ENCODE measurements at regions not wholly inside any gene's neighbourhood (a gene's known extent, or its start where the extent isn't known, plus 50 kb on each side); places are given as distances from the start of the nearest gene placed in this dataset.
"Not testable (repeated sequence)": the region's sequence is repeated elsewhere in the genome, so short reads cannot be mapped to it uniquely, and the experiment has no call there.

- no peak for DNase-seq (ENCODE audit: low read depth in 2 of 2, low spot score in 1 of 2)
These were observed 251.5 kb upstream of the MEX3C start for GRCh38 chr18:51448949-51449348.

- DNase-seq (ENCODE audit: low read depth in 2 of 2, low spot score in 1 of 2): no peak
These were observed 256.1 kb upstream of the MEX3C start for GRCh38 chr18:51453594-51453993.

GRCh38 chr18:51458861-51459260 lies 261.4 kb upstream of the MEX3C start:
- DNase-seq (ENCODE audit: low read depth in 2 of 2, low spot score in 1 of 2): no peak

- DNase-seq (ENCODE audit: low read depth in 2 of 2, low spot score in 1 of 2): no peak
These were observed 264.5 kb upstream of the MEX3C start for GRCh38 chr18:51461956-51462355.

GRCh38 chr18:51463483-51464136 lies 266.1 kb upstream of the MEX3C start:
- DNase-seq (ENCODE audit: low read depth in 2 of 2, low spot score in 1 of 2): no peak

GRCh38 chr18:51478908-51479307 lies 281.4 kb upstream of the MEX3C start:
- DNase-seq (ENCODE audit: low read depth in 2 of 2, low spot score in 1 of 2): no peak

- no peak for DNase-seq (ENCODE audit: low read depth in 2 of 2, low spot score in 1 of 2)
These were observed 282.3 kb upstream of the MEX3C start for GRCh38 chr18:51479736-51480135.

GRCh38 chr18:51480407-51481261 lies 283.2 kb upstream of the MEX3C start:
- DNase-seq (ENCODE audit: low read depth in 2 of 2, low spot score in 1 of 2): no peak

- DNase-seq (ENCODE audit: low read depth in 2 of 2, low spot score in 1 of 2): no peak
These were observed 289.4 kb upstream of the MEX3C start for GRCh38 chr18:51486735-51487366.

- no peak for DNase-seq (ENCODE audit: low read depth in 2 of 2, low spot score in 1 of 2)
These were observed 292.9 kb upstream of the MEX3C start for GRCh38 chr18:51490417-51490816.

GRCh38 chr18:51490860-51491259 lies 293.4 kb upstream of the MEX3C start:
- no peak for DNase-seq (ENCODE audit: low read depth in 2 of 2, low spot score in 1 of 2)

GRCh38 chr18:51491678-51492372 lies 294.3 kb upstream of the MEX3C start:
- no peak for DNase-seq (ENCODE audit: low read depth in 2 of 2, low spot score in 1 of 2)

- no peak for DNase-seq (ENCODE audit: low read depth in 2 of 2, low spot score in 1 of 2)
These were observed 300.8 kb upstream of the MEX3C start for GRCh38 chr18:51498085-51498855.

GRCh38 chr18:51503351-51503750 lies 305.9 kb upstream of the MEX3C start:
- no peak for DNase-seq (ENCODE audit: low read depth in 2 of 2, low spot score in 1 of 2)

- no peak for DNase-seq (ENCODE audit: low read depth in 2 of 2, low spot score in 1 of 2)
These were observed 309.3 kb upstream of the MEX3C start for GRCh38 chr18:51506811-51507210.

- DNase-seq (ENCODE audit: low read depth in 2 of 2, low spot score in 1 of 2): not testable (repeated sequence)
These were observed 310.9 kb upstream of the MEX3C start for GRCh38 chr18:51508410-51508809.

GRCh38 chr18:51510020-51510419 lies 312.5 kb upstream of the MEX3C start:
- DNase-seq (ENCODE audit: low read depth in 2 of 2, low spot score in 1 of 2): no peak

GRCh38 chr18:51513517-51513916 lies 316.0 kb upstream of the MEX3C start:
- no peak for DNase-seq (ENCODE audit: low read depth in 2 of 2, low spot score in 1 of 2)

- DNase-seq (ENCODE audit: low read depth in 2 of 2, low spot score in 1 of 2): no peak
These were observed 316.6 kb upstream of the MEX3C start for GRCh38 chr18:51514128-51514527.

- DNase-seq (ENCODE audit: low read depth in 2 of 2, low spot score in 1 of 2): no peak
These were observed 319.1 kb upstream of the MEX3C start for GRCh38 chr18:51516478-51517038.

Data from stimulated activated CD8-positive, alpha-beta memory T cell treated with anti-CD3 and anti-CD28 coated beads, Interleukin-4, amount 100 ng/mL, for 1 hour (primary cell).